Keratinocyte (primary cell): ENCODE measurements at regions not wholly inside any gene's neighbourhood (a gene's known extent, or its start where the extent isn't known, plus 50 kb on each side); places are given as distances from the start of the nearest gene placed in this dataset.

Experiments
- DNase-seq: peaks from one replicate; pipeline ENCODE4 v3.0.0-alpha.2; 2011; ENCODE audit warnings: low read depth, missing footprints, low spot score
- FAIRE-seq: peaks from 2 replicates; lab custom pipeline; 2011; peaks lifted over from hg19 to GRCh38; lab: Jason Lieb, UNC
- H2AFZ ChIP-seq: 2 replicates; pipeline ENCODE4 v1.6.0; 2012; ENCODE audit warnings: low read length, control low read depth, inconsistent platforms; ENCODE audit not compliant: control insufficient read depth
- H3K27ac ChIP-seq: 2 replicates; pipeline ENCODE4 v1.5.1; 2011; ENCODE audit warnings: low read length; ENCODE audit not compliant: control insufficient read depth, insufficient read depth
- H3K27me3 ChIP-seq: 3 replicates; pipeline ENCODE4 v1.6.0; 2011; ENCODE audit warnings: low read length; ENCODE audit not compliant: control insufficient read depth, insufficient read depth; ENCODE audit errors: extremely low read depth
- H3K36me3 ChIP-seq, 2 experiments: 2 replicates in 1 of 2; 3 replicates in 1 of 2; pipeline ENCODE4 v1.5.1; 2011; ENCODE audit warnings: low read length in 2 of 2, mild to moderate bottlenecking in 1 of 2; ENCODE audit not compliant: control insufficient read depth in 2 of 2, insufficient read depth in 2 of 2; ENCODE audit errors: extremely low read depth in 1 of 2
- H3K4me1 ChIP-seq: 3 replicates; pipeline ENCODE4 v1.5.1; 2011; ENCODE audit warnings: low read length; ENCODE audit not compliant: control insufficient read depth, insufficient read depth; ENCODE audit errors: extremely low read depth
- H3K4me2 ChIP-seq: 3 replicates; pipeline ENCODE4 v1.6.0; 2011; ENCODE audit warnings: low read depth, low read length; ENCODE audit not compliant: control insufficient read depth, insufficient read depth; ENCODE audit errors: extremely low read depth
- H3K4me3 ChIP-seq, 3 experiments: fragments of 200-600 bp in 1 of 3; sonication (generic) in 1 of 3; 2 replicates in 2 of 3; 3 replicates in 1 of 3; pipeline ENCODE4 v1.5.1; 2011 to 2016; ENCODE audit warnings: low read length in 3 of 3, mild to moderate bottlenecking in 3 of 3, control low read depth in 2 of 3, inconsistent platforms in 1 of 3, low read depth in 1 of 3, mixed read lengths in 1 of 3, mixed run types in 1 of 3, moderate library complexity in 1 of 3; ENCODE audit not compliant: control insufficient read depth in 2 of 3, insufficient read depth in 2 of 3; ENCODE audit errors: extremely low read depth in 1 of 3
- H3K79me2 ChIP-seq: 2 replicates; pipeline ENCODE4 v1.6.0; 2012; ENCODE audit warnings: low read length; ENCODE audit not compliant: control insufficient read depth, insufficient read depth
- H3K9ac ChIP-seq: 3 replicates; pipeline ENCODE4 v1.6.0; 2011; ENCODE audit warnings: low read length; ENCODE audit not compliant: control insufficient read depth, insufficient read depth; ENCODE audit errors: extremely low read depth
- H3K9me1 ChIP-seq: 3 replicates; pipeline ENCODE4 v1.6.0; 2011; ENCODE audit warnings: low read length; ENCODE audit not compliant: control insufficient read depth, insufficient read depth; ENCODE audit errors: extremely low read depth
- H3K9me3 ChIP-seq: 2 replicates; pipeline ENCODE4 v1.5.1; 2012; ENCODE audit warnings: low read depth, low read length; ENCODE audit not compliant: control insufficient read depth
- H4K20me1 ChIP-seq: 3 replicates; pipeline ENCODE4 v1.6.0; 2011; ENCODE audit warnings: low read length; ENCODE audit not compliant: control insufficient read depth, insufficient read depth; ENCODE audit errors: extremely low read depth
- CTCF ChIP-seq, 3 experiments: IDR thresholded peaks in 1 of 3; conservative IDR thresholded peaks in 1 of 3; optimal IDR thresholded peaks in 1 of 3; 2 replicates in 2 of 3; 3 replicates in 1 of 3; pipeline versions ENCODE3 to v1.5.1; 2011; ENCODE audit warnings: low read length in 3 of 3, mild to moderate bottlenecking in 3 of 3, moderate library complexity in 2 of 3, control low read depth in 1 of 3, inconsistent platforms in 1 of 3; ENCODE audit not compliant: insufficient read depth in 2 of 3; ENCODE audit errors: extremely low read depth in 1 of 3
- EZH2 ChIP-seq: IDR thresholded peaks from one replicate; pipeline ENCODE4 v1.6.1; 2012; ENCODE audit warnings: inconsistent platforms, mild to moderate bottlenecking, low read length, moderate library complexity
- dilution Hi-C: fragments of 300-500 bp; cut with MboI; formaldehyde crosslinking; loops from one replicate; pipeline ENCODE4 v1.7.0; 2020; ENCODE audit warnings: low sequenced_read_pairs; ENCODE audit not compliant: extremely low pct_ligation_motif_present

GRCh38 chr3:179503152-179503551 is 51.9 kb upstream of the GNB4 start:
- Histone ChIP-seq H3K36me3 (no peaks in the 10 kb centered on the region), H3K79me2 (no peaks in the 10 kb centered on the region), H3K9me1 (no peaks in the 10 kb centered on the region), H3K4me2 (no peak overlapping the region), H3K9ac (no peak overlapping the region), H2AFZ (no peak overlapping the region), H3K27ac (no peak overlapping the region), H3K4me3 (no peak overlapping the region), H3K9me3 (no peaks in the 10 kb centered on the region), H3K27me3 (no peaks in the 10 kb centered on the region), H3K4me1 (no peaks in the 10 kb centered on the region), H4K20me1 (no peaks in the 10 kb centered on the region)
- DNase-seq = no peak
- no peak for FAIRE-seq
- dilution Hi-C loops = no loop called here
- TF ChIP-seq EZH2 = no peak
- no peak for TF ChIP-seq CTCF (optimal IDR thresholded peaks at IDR 0.05 in 1 of 3, IDR thresholded peaks at IDR 0.05 in 1 of 3, conservative IDR thresholded peaks at IDR 0.05 in 1 of 3; ENCODE audit: extremely low read depth in 1 of 3, insufficient read depth in 2 of 3, low read length in 3 of 3)

- Histone ChIP-seq H3K27me3 (no peaks in the 10 kb centered on the region), H3K4me2 (no peak overlapping the region), H3K9me1 (no peaks in the 10 kb centered on the region), H3K4me1 (no peaks in the 10 kb centered on the region), H3K9me3 (no peaks in the 10 kb centered on the region), H2AFZ (no peak overlapping the region), H3K36me3 (no peaks in the 10 kb centered on the region), H4K20me1 (no peaks in the 10 kb centered on the region), H3K9ac (no peak overlapping the region), H3K27ac (no peak overlapping the region), H3K79me2 (no peaks in the 10 kb centered on the region), H3K4me3 (no peak overlapping the region)
- no peak for DNase-seq
- dilution Hi-C loops = no loop called here
- TF ChIP-seq CTCF (optimal IDR thresholded peaks at IDR 0.05 in 1 of 3, IDR thresholded peaks at IDR 0.05 in 1 of 3, conservative IDR thresholded peaks at IDR 0.05 in 1 of 3; ENCODE audit: extremely low read depth in 1 of 3, insufficient read depth in 2 of 3, low read length in 3 of 3) (no peak), EZH2 (no peak)
- FAIRE-seq = no peak
Measured at GRCh38 chr3:179503640-179504039, 52.4 kb upstream of the GNB4 start.
